ENCODE measurements at regions not wholly inside any gene's neighbourhood (a gene's known extent, or its start where the extent isn't known, plus 50 kb on each side); places are given as distances from the start of the nearest gene placed in this dataset.
"Not testable (repeated sequence)": the region's sequence is repeated elsewhere in the genome, so short reads cannot be mapped to it uniquely, and the experiment has no call there.

DNA sequence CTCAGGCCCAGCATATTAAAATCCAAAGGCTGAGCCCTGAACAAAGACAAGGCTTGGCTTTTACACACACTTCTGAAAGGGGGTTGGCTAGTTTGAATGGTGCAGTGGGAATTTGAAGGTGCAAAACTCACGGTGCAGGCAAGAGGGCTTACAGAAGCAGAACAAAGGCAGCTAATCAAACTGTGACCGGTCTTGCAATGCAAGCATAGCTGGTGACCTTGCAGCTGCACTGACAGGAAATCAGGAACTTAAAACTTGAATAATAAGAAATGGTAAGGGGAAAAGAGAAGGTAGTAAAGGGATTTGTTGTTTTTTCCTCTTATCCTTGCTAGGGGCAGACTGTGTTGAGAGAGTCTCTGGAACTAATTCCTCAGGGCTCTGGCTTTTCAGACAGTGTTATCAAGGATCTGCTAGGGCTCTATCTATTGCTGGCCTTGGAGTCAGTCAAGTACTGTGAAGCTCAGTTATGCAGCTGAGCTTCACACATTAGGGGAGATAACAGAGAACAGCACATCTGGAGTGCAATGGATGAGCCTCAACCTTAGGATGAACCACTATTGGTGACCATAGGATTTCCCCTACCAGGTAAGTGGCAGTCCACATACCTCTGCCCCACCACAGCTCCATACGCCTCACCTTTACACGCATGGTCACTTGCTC, 97.6 kb downstream of the PPIAL4G start:
- DNase-seq = no peak

DNA sequence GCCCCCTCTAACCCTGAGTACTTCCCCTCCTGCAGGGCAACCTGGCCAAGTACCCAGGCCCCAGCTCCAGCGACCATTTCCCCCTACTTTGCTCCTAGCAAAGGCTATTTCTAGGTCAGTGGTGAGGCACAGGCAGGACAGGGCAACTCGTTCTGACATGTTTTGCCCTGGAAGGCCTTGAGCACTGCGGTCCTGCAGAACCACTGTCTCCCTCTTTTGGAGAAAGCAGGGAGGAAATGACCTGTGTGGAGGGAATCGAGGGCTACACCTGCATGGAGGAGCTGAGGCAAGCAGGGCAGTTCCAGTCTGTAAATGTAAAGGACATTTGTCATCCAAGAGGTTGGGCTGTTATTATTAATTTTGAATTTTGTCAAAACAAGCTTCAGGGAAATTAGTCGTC, 99.1 kb downstream of the PPIAL4G start:
- DNase-seq = no peak

DNA sequence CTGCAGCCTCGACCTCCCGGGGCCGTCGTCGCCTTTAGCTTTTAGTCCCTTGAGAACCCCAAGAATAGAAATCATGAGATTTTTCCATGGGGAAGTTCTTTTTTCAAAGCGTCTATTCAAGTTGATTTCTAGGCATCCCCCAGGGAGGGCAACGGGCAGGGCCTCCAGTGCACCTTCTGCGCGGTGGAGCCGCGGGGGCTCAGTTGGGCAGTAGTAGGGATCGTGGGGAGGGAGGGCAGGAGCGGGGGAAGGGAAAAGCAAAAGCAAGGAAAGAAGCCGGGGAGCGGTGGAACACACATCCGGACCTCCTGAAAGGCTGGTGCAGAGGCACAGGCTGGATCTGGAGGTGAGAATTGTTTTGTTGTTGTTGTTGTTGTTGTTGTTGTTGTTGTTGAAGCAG, 103.4 kb downstream of the PPIAL4G start:
- no peak for DNase-seq

DNA sequence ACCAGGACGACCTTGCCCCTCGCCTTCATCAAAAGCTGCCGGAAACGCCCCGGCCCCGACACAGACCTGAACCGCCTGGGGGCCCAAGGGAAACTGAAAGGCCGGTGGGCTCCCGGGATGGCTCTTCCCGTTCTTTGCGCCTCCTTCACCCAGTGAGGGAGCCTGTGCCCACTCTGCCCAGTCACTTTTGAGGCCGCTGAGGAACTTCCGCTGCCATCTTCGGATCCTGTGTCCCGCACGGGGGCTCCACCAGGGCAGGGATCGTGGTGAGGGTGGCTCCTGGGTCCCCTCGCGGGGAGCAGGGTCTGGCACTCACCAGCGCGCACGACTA, 104.0 kb downstream of the PPIAL4G start:
- no peak for DNase-seq

DNA sequence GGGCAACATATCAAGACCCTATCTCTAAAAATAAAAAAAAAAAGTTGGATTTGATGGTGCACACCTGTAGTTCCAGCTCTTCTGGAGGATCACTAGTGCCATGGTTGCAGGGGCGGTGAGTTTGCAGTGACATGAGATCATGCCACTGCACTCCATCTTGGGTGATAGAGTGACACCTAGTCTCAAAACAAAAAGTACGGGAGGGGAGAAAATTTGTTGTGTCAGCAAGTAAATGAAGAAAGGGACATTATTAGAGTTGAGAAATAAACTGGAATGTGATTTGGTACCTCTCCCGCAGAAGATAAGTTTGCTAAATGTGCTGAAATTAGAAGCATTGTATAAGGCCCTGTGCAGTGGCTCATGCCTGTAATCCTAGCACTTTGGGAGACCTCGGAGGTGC, 105.1 kb downstream of the PPIAL4G start:
- not testable (repeated sequence) for DNase-seq

DNA sequence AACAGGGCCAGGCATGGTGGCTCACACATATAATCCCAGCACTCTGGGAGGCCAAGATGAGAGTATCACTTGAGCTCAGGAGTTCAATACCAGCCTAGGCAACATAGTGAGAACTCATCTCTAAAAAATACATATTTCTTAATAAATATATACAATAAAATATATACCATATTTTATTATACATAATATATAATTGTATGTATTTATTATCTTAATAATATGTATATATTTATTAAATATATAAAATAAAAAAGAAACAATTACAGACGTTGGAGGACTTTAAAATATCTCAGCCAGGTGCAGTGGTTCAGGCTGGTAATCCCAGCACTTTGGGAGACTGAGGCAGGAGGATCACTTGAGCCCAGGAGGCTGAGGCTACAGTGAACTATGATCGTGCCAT, 106.1 kb downstream of the PPIAL4G start:
- DNase-seq = not testable (repeated sequence)

DNA sequence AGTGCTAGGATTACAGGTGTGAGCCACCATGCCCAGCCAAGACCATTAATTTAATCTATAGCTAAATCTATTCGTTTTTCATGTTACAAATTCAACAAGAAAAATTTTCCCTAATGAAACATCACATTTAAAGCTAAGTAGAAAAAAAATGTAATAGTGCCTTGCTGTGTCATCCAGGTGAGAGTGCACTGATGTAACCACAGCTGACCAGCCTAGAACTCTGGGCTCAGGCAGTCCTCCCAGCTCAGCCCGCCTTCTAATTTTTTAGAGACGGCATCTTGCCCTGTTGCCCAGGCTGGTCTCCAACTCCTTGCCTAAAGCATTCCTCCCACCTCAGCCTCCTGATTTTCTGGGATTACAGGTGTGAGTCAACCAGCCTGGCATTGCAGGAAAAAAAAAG, 109.0 kb downstream of the PPIAL4G start:
- DNase-seq = no peak

DNA sequence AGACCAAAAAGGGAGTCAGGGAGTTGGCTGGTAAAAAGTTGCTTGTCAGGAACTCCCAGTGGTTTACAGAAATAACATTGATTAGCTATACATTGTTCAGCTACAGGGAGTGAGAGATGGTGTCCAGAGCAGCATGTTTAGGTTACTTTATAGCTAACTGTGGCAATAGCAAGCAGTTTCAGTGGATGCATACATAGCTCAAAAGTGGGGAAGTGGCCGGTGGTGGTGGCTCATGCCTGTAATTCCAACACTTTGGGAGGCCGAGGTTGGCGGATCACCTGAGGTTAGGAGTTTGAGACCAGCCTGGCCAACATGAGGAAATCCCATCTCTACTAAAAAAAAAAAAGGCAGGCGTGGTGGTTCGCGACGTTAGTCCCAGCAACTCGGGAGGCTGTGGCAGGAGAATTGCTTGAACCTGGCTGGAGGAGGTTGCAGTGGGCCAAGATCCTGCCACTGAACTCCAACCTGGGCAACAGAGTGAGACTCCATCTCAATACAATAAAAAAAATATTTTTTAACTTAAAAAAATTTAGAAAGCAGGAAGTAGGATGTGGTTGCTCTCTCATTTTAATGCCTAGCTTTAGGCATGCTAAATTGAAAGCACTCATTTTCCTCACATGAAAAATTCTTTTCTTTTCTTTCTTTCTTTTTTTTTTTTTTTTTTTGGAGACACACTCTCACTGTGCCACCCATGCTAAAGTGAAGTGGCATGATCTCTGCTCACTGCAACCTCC, 109.7 kb downstream of the PPIAL4G start:
- DNase-seq = no peak

DNA sequence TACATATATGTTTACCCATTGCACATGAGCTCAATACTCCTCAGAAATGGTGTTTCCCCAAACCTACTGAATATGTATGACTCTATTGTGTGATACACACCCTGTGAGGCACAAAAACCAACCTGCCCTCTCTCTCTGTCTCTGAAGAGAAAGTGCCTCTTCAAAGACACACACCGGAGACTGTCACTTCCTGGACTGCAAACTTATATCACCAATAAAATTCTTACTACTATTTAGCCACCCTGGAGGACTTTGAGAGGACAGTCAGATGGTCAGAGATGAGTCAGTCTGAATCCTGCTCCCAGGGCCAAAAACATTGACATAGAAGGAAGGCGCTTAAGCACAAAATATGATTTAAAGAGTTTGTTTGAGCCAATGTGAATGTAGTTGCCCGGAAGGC, 110.4 kb downstream of the PPIAL4G start:
- DNase-seq = peak; percentile 11

DNA sequence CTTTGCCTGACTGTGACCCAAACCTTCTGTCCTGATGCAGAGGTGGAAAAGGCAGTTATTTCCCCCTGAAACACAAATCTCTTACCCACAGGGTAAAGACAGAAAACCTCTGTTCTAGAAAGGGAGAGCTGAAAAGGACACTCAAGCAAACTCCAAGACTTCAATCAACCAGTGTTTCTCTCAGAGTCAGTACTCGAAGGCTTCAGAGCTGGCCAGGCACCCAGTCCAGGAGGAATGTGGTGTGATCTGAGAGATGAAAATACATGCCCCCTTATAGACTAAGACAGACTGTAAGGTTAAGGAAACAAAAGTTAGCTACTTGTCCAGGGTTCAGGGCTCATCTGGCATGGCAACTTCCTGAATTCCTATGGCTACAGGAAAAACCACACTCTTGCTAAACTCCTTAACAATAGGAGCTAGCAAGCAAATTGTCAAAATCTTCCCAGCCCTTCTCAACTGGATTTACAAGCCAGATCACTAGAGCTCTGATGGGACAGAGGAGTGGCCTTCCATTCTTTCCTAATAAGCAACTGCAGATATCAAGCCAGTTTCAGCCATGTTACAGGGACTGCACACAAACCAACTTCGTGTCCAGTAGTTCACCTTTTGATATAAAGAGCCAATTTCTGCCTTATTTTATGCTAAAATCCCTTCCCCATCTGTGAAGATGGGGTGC, 110.9 kb downstream of the PPIAL4G start:
- not testable (repeated sequence) for DNase-seq

DNA sequence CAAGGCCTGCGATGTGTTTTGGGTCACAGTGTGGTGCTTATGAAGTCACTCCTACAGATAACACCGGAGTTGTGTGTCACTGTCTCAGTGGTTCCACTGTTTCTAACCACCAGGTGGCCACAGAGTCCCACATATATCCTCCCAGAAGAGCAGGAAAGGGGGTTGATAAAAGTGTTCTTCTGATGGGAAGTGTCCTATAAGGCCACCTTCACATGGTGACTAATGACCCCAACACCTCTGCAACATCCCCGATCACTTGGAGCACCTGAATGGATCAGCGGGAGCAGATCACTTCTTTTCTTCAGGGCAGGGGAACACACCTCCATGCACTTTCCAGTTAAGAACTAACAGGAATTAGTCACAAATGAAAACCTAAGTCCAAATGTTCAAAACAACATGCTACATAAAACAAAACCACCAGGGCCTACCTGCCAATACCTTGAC, 111.5 kb downstream of the PPIAL4G start:
- DNase-seq = peak; percentile 89

DNA sequence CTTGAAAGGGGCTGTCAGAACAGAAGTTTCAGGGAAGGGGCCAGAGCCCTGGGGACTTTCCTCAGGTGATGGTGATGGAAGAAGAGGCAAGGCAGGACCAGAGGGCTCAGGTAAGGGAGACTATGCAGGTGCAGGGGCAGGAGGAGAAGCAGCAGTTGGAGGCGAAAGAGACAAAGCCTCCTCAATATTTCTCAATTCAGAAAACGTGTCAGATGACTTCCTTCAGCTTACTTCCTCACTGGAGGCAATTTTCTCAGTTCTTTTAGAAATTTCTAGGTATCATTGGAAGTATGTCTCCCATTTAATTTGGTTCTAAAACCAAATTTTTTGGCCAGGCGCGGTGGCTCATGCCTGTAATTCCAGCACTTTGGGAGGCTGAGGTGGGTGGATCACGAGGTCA, 112.4 kb downstream of the PPIAL4G start:
- DNase-seq = not testable (repeated sequence)

DNA sequence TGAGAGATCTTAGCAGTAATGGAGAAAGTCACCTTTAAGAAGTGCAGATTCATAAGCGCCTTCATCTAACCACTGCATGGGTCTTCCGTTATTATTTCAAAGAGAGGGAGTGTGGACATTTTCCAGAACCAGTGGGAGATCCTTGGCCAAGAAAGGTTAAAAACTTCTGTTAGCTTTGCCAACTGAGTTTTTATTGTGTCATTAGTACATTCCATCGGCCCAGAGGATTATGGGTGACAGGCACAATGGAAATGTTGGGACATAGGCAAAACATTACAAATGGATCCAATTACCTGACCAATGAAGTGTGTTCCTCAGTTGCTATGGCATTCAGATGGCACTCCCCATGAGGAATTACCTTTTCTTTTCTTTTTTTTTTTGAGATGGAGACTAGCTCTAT, 115.5 kb downstream of the PPIAL4G start:
- no peak for DNase-seq

DNA sequence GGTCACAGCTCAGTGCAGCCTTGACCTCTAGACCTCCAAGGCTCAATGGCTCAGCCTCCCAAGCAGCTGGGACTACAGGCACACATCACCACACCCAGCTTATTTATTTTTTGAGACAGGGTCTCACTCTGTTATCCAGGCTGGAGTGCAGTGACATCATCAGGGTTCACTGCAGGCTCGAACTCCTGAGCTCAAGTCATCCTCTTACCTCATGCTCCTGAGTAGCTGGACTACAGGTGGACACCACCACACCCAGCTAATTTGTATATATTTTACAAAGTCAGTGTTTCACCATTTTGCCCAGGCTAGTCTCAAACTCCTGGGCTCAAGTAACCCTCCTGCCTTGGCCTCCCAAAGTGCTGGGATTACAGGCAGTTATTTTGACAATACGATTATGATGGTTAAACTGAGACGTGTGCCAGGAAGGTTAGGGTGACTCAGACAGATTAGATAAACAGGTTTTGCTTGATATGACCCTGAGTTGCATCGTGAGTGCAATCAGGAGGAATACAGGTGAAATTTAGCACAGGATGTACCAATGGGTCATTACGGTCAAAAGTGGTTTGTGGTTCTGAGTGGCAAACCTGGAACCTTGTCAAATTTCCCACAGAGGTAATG, 116.9 kb downstream of the PPIAL4G start:
- DNase-seq = peak; percentile 31

DNA sequence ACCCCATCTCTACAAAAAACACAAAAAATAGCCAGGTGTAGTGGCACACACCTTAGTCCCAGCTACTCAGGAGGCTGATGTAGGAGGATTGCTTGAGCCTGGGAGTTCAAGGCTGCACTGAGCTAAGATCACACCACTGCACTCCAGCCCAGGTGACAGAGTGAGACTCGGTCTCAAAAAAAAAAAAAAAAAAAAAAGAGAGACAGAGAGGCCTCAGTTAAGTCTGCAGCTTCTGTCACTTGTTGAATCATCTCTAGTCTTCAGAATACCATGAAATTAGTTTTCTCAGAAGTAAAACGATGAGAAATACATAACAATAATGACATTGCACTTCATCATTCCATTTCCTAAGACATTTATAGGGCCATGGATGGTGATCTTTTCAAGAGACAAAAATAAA, 118.0 kb downstream of the PPIAL4G start:
- not testable (repeated sequence) for DNase-seq

DNA sequence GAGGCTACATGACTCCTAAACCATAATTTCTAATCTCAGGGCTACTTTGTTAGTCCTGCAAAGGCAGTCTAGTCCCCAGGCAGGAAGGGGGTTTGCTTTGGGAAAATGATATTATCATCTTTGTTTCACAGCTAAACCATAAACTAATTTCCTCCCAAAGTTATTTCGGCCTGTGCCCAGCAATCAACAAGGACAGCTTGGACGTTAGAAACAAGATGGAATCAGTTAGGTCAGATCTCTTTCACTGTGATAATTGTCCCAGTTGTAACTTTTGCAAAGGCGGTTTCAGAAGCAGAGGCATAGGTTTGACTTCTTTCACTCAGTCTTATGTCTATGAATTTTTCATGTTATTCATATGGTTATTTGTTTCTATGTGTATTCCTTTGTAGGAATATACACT, 119.1 kb downstream of the PPIAL4G start:
- not testable (repeated sequence) for DNase-seq

DNA sequence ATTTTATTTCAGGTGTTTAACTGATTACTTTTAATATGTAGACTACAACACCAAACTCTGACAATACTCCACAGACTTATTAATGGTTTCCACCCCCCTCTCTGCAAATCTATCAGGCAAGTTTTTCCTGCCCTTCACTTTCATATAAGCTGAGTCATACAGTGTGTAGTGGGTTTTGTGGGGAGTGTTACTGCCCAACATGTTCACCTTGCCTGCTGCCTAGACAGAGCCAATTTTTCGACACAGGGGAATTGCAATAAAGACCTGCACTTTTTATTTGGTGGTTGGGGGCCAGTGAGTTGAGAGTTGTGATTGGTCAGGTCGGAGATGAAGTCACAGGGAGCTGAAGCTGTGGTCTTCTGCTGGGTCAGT, 119.7 kb downstream of the PPIAL4G start:
- DNase-seq = no peak

DNA sequence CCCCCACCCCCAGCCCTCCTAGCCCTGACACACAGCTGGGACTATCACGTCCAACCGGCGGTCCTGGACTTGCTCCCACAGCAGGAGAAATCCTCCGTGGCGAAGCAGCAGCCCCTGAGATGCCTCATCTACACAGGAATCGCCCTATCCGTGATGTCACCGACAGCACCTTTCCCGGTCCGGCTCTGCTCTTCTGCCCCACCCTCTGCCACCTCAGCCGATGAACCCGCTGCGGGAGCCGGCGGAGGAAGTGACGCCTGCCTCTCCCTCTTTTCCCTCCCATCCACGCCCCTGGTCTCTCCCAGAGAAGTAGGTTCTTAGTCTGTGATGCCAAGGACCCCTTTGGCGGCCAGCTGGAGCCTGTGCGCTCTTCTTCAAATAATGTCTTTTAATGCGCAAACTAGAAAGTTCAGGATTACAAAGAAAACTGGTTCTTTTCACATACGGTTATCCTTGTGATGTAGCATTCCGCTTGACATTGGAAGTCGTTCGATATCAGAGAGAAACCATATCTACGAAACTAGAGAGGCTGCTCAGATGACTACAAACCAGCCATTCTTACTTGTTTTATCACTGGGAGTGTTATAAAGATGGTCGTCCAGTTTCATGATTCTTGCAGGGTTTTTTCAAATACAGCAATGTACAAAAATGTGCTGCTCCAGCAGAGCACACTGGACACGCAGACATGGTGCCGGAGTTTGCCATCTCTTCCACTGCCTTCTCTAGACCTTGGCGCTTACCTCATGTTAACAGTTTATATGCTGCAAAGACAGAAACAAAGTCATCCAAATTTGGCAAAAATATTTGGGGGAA, 120.3 kb downstream of the PPIAL4G start:
- peak; percentile 85 for DNase-seq

DNA sequence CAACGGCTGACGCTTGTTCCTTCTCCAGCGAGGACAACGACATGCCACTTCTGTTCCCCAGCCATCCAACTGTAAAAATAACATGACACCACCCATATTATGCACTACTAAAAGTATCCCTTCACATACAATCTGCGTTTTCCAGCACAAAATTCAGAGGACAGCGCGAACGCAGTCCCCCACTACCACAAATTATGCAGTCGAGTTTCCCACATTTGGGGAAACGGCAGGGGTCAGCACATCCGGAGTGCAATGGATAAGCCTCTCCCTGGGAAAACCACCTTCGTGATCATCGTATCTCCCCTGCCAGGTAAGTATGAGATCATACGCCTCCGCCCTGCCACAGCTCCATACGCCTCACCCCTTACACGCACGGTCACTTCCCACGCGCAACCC, 120.9 kb downstream of the PPIAL4G start:
- DNase-seq = peak; percentile 72

DNA sequence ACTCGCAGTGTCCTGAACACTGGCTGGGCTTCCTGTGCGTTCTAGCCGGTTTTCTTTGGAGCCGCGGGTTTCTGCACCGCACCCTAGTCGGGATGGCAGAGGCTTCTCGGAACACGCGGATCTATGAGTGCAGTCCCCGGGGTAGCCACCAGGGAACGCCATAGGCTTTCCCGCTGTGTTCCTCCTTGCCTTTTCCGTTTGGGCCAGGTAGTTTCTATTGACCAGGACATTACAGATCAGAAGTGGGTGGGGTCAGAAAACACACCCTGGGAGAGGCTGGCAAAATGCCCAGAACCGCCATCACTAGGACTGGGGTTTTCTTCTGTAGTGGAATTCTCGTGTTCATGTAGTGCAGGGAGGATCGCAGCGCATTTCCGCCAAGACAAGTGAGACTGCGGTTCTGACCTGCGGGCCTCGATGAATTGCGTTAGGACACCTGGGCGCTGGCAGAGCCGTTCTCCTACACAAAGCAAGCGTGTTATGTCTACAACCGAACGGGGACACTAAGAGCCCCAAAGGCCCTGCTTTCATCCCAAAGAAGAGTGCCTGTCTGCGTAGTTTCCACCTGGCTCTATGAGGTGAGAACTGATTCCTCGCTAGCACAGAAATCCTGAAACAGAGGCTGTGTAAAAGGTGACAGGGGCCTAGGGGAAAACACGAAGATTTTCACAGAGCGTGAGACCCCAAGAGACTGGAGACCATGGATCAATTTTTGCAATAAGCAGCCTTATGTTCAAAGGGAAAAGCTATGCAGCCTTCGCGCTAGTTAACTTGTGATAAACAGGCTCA, 121.5 kb downstream of the PPIAL4G start:
- DNase-seq = peak; percentile 87

DNA sequence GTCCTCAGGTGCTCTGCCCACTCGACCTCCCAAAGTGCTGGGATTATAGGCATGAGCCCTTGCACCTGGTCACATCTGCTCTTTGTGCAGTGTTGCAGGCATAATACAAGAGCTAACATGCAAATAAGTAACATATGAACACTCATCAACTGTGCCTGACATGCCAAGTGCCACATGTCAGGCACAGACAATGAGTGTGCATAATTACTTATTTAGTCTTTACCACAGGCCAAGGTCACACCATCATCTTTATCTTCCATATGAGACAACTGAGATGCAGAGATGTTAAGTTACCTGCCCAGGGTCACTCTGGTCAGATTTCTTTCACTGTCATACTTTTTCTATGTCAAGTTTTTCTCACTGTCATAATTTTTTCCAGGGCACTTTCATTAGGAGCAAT, 126.1 kb downstream of the PPIAL4G start:
- DNase-seq = no peak

DNA sequence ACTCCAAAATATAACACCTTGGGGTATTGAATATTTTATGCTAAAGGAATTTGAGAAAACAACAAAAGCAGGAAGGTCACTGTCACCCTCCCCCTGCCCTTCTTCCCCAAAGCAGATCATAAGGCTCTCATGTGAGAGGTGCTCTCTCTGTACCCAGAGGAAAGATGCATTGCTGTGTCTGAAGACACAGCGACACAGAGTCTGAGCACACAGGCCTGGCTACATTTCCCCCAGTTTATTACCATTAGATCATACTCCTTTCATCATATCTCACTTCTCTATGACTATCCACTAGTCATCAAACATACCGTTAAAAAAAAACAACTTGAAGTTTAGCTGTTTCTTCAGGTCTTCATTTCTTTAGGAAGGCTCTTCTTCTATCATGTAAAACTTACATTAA, 127.1 kb downstream of the PPIAL4G start:
- no peak for DNase-seq

Measured in DMS53 (cell line).